GM12878 (cell line): ENCODE measurements at regions not wholly inside any gene's neighbourhood (a gene's known extent, or its start where the extent isn't known, plus 50 kb on each side); places are given as distances from the start of the nearest gene placed in this dataset.
"Not testable (repeated sequence)": the region's sequence is repeated elsewhere in the genome, so short reads cannot be mapped to it uniquely, and the experiment has no call there.

Experiments used
- ATAC-seq: fragments of 200-7000 bp; cut with Tn5 transposase; 3 replicates; pipeline ENCODE4 v1.9.1; 2020; ENCODE audit warnings: mild to moderate bottlenecking, moderate library complexity
- BruUV-seq: library from RNA; stranded (reverse); fragments of 400-500 nt; replicated peaks from 2 replicates; lab custom pipeline; 2021; lab: Mats Ljungman, UMichigan
- CTCF ChIA-PET: fragments of 300-600 bp; sonication (Branson Sonifier 250); formaldehyde crosslinking; extraction: SDS; loops from one replicate; lab custom pipeline; 2021; ENCODE audit warnings: inconsistent platforms; lab: Yijun Ruan, JAX
- POLR2A ChIA-PET: fragments of 350-600 bp; formaldehyde crosslinking; extraction: SDS; loops from one replicate; lab custom pipeline; 2021; ENCODE audit warnings: inconsistent platforms; lab: Charles Lee
- RAD21 ChIA-PET: fragments of 300-600 bp; sonication (Branson Sonifier 250); formaldehyde crosslinking; loops from one replicate; lab custom pipeline; 2023; ENCODE audit warnings: antibody characterized with exemption; ENCODE audit not compliant: unreplicated experiment; lab: Charles Lee
- SMC1A ChIA-PET: fragments of 300-600 bp; sonication (Branson Sonifier 250); formaldehyde crosslinking; loops from one replicate; lab custom pipeline; 2023; ENCODE audit not compliant: unreplicated experiment, uncharacterized antibody; lab: Charles Lee
- DNase-seq: peaks from one replicate; pipeline ENCODE4 v3.0.0-alpha.2; 2011; ENCODE audit warnings: low read depth, low spot score
- FAIRE-seq: peaks from 3 replicates; lab custom pipeline; 2011; peaks lifted over from hg19 to GRCh38; lab: Jason Lieb, UNC
- H2AFZ ChIP-seq: 2 replicates; pipeline ENCODE4 v1.6.0; 2011; ENCODE audit warnings: low read depth, low read length, control low read depth; ENCODE audit not compliant: control insufficient read depth
- H3K27ac ChIP-seq: 2 replicates; pipeline ENCODE4 v1.5.1; 2011; ENCODE audit warnings: control low read depth; ENCODE audit not compliant: control insufficient read depth, insufficient read depth
- H3K27me3 ChIP-seq, 2 experiments: replicated peaks in 1 of 2; 2 replicates each; pipeline versions ENCODE4 v1.6.0 to v1.6.1; 2011; ENCODE audit warnings: low read length in 1 of 2; ENCODE audit not compliant: control insufficient read depth in 2 of 2, insufficient read depth in 2 of 2
- H3K36me3 ChIP-seq, 2 experiments: 2 replicates each; pipeline ENCODE4 v1.5.1; 2011; ENCODE audit warnings: low read length in 1 of 2; ENCODE audit not compliant: control insufficient read depth in 2 of 2, insufficient read depth in 2 of 2
- H3K4me1 ChIP-seq: 2 replicates; pipeline ENCODE4 v1.6.1; 2011; ENCODE audit warnings: mild to moderate bottlenecking, low read length, moderate library complexity, mixed read lengths; ENCODE audit not compliant: control insufficient read depth, insufficient read depth
- H3K4me2 ChIP-seq: 2 replicates; pipeline ENCODE4 v1.6.0; 2011; ENCODE audit warnings: control low read depth; ENCODE audit not compliant: control insufficient read depth, insufficient read depth
- H3K4me3 ChIP-seq: fragments of 200-600 bp; sonication (generic); 2 replicates; pipeline ENCODE4 v1.5.1; 2016
- H3K79me2 ChIP-seq: 2 replicates; pipeline ENCODE4 v1.6.0; 2011; ENCODE audit warnings: low read length; ENCODE audit not compliant: control insufficient read depth, insufficient read depth
- H3K9ac ChIP-seq: 2 replicates; pipeline ENCODE4 v1.8.0; 2011; ENCODE audit warnings: low read length, control low read depth, mixed read lengths; ENCODE audit not compliant: control insufficient read depth, insufficient read depth
- H3K9me3 ChIP-seq: replicated peaks from 3 replicates; pipeline ENCODE4 v1.5.1; 2011; ENCODE audit warnings: mild to moderate bottlenecking, low read length; ENCODE audit not compliant: control insufficient read depth, insufficient read depth
- H4K20me1 ChIP-seq: 2 replicates; pipeline ENCODE4 v1.6.0; 2011; ENCODE audit not compliant: control insufficient read depth, insufficient read depth
- FOXM1 ChIP-seq: IDR thresholded peaks from 2 replicates; pipeline ENCODE4 v1.6.1; 2012; ENCODE audit warnings: low read depth, mild to moderate bottlenecking, inconsistent platforms, low read length, moderate library complexity
- JUNB ChIP-seq: IDR thresholded peaks from 2 replicates; pipeline ENCODE4 v1.6.1; 2016; ENCODE audit warnings: antibody characterized with exemption, mild to moderate bottlenecking
- SIX5 ChIP-seq: IDR thresholded peaks from 2 replicates; pipeline ENCODE4 v1.6.1; 2011; ENCODE audit warnings: mild to moderate bottlenecking, low read depth, low read length, moderate library complexity; ENCODE audit not compliant: severe bottlenecking
- SUZ12 ChIP-seq: fragments of 200-600 bp; sonication (generic); IDR thresholded peaks from one replicate; pipeline ENCODE4 v1.6.1; 2018; ENCODE audit warnings: antibody characterized with exemption, mild to moderate bottlenecking; ENCODE audit not compliant: unreplicated experiment
- TBL1XR1 ChIP-seq: IDR thresholded peaks from 2 replicates; pipeline ENCODE4 v1.6.1; 2012; ENCODE audit warnings: low read depth, low read length, improper control_type of control experiment
- WGBS: methylation state at CpG from one replicate; pipeline ENCODE4 v1.1.6; 2016; ENCODE audit warnings: low lambda C conversion rate; ENCODE audit not compliant: insufficient replicate concordance, insufficient coverage; ENCODE audit errors: missing lambda C conversion rate; 5-methylcytosine and 5-hydroxymethylcytosine counted together
- in situ Hi-C: fragments of 300-500 bp; cut with MboI; formaldehyde crosslinking; loops from 9 replicates; pipeline ENCODE4 v1.14.3; 2018; ENCODE audit warnings: mixed read lengths
- intact Hi-C: fragments of 100-400 bp; cut with micrococcal nuclease; formaldehyde crosslinking; loops from one replicate; pipeline ENCODE4 v1.14.2; 2022; ENCODE audit not compliant: unreplicated experiment
- TF ChIP-seq, protein P1 (sequence below): fragments of 450-650 bp; formaldehyde crosslinking; IDR thresholded peaks from 2 replicates; pipeline ENCODE4 v1.4.0; 2020; ENCODE audit warnings: mild to moderate bottlenecking, moderate library complexity
- TF ChIP-seq, protein P2 (sequence below): fragments of 450-650 bp; formaldehyde crosslinking; IDR thresholded peaks from 2 replicates; pipeline ENCODE4 v1.4.0; 2022; ENCODE audit warnings: mild to moderate bottlenecking, moderate library complexity

DNA sequence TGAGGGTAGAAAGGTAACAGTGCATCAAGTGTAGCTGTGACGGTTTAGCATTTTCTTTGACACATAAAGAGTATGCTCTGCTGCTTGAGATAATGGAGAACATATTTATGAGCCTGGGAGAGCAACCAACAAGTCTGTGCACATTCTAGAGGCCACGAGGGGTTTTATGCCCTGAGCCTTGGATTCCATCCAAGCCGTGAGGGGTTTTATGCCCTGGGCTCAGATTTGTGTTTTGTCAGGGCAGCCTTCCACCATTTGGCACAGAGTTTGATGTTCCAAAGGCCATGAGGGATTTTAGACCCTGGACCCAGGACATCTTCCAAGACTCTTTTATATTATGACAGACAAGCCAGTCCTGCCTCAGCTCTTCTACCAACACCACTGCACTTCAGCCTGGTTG, 106.4 kb downstream of the ZNF486 start (continued):
- TF ChIP-seq, protein P1, sequence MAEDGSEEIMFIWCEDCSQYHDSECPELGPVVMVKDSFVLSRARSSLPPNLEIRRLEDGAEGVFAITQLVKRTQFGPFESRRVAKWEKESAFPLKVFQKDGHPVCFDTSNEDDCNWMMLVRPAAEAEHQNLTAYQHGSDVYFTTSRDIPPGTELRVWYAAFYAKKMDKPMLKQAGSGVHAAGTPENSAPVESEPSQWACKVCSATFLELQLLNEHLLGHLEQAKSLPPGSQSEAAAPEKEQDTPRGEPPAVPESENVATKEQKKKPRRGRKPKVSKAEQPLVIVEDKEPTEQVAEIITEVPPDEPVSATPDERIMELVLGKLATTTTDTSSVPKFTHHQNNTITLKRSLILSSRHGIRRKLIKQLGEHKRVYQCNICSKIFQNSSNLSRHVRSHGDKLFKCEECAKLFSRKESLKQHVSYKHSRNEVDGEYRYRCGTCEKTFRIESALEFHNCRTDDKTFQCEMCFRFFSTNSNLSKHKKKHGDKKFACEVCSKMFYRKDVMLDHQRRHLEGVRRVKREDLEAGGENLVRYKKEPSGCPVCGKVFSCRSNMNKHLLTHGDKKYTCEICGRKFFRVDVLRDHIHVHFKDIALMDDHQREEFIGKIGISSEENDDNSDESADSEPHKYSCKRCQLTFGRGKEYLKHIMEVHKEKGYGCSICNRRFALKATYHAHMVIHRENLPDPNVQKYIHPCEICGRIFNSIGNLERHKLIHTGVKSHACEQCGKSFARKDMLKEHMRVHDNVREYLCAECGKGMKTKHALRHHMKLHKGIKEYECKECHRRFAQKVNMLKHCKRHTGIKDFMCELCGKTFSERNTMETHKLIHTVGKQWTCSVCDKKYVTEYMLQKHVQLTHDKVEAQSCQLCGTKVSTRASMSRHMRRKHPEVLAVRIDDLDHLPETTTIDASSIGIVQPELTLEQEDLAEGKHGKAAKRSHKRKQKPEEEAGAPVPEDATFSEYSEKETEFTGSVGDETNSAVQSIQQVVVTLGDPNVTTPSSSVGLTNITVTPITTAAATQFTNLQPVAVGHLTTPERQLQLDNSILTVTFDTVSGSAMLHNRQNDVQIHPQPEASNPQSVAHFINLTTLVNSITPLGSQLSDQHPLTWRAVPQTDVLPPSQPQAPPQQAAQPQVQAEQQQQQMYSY (CRISPR knock-in tag), result no peak
- TF ChIP-seq JUNB (no peak), SIX5 (no peak), FOXM1 (no peak), TBL1XR1 (no peak), SUZ12 (no peak)
- TF ChIP-seq, protein P2, sequence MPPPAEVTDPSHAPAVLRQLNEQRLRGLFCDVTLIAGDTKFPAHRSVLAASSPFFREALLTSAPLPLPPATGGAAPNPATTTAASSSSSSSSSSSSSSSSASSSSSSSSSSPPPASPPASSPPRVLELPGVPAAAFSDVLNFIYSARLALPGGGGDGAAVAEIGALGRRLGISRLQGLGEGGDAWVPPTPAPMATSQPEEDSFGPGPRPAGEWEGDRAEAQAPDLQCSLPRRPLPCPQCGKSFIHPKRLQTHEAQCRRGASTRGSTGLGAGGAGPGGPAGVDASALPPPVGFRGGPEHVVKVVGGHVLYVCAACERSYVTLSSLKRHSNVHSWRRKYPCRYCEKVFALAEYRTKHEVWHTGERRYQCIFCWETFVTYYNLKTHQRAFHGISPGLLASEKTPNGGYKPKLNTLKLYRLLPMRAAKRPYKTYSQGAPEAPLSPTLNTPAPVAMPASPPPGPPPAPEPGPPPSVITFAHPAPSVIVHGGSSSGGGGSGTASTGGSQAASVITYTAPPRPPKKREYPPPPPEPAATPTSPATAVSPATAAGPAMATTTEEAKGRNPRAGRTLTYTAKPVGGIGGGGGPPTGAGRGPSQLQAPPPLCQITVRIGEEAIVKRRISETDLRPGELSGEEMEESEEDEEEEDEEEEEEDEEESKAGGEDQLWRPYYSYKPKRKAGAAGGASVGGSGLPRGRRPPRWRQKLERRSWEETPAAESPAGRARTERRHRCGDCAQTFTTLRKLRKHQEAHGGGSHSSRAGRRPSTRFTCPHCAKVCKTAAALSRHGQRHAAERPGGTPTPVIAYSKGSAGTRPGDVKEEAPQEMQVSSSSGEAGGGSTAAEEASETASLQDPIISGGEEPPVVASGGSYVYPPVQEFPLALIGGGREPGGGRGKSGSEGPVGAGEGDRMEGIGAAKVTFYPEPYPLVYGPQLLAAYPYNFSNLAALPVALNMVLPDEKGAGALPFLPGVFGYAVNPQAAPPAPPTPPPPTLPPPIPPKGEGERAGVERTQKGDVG (CRISPR knock-in tag), result no peak

DNA sequence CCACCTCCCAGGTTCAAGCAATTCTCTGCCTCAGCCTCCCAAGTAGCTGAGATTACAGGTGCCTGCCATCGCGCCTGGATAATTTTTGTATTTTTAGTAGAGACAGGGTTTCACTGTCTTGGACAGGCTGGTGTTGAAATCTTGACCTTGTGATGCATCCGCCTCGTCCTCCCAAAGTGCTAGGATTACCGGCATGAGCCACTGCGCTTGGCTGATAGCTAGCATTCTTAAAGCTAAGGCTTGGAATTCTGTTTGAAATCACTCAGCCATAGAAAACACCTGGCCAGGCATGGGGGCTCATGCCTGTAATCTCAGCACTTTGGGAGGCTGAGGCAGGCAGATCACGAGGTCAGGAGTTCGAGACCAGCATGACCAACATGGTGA, 105.6 kb downstream of the ZNF486 start:
- H3K27me3 ChIP-seq, H3K9ac ChIP-seq, ATAC-seq, H4K20me1 ChIP-seq, DNase-seq, H3K9me3 ChIP-seq, RAD21 ChIA-PET, in situ Hi-C loops, H3K4me2 ChIP-seq, H3K4me1 ChIP-seq, H3K79me2 ChIP-seq, H2AFZ ChIP-seq, POLR2A ChIA-PET, BruUV-seq, FAIRE-seq, H3K36me3 ChIP-seq, H3K4me3 ChIP-seq, intact Hi-C loops, H3K27ac ChIP-seq: not testable (repeated sequence)
- CTCF ChIA-PET, result interaction anchor here (0.9 kb wide), 1 partner anchor 15 kb away, joined by 3 read pairs; no protein-coding TSS in a partner anchor
- WGBS, result 61% methylated on average over 8 of the region's 8 CpGs
- SMC1A ChIA-PET, result interaction anchor here (0.7 to 1.3 kb wide), 2 partner anchors 11 to 49 kb away, joined by 3 read pairs; no protein-coding TSS in a partner anchor
